H9 (cell line): ENCODE measurements at regions not wholly inside any gene's neighbourhood (a gene's known extent, or its start where the extent isn't known, plus 50 kb on each side); places are given as distances from the start of the nearest gene placed in this dataset.

Experiments
- DNase-seq: peaks from one replicate; pipeline ENCODE4 v3.0.0-alpha.2; 2017
- H2AFZ ChIP-seq: one replicate; pipeline ENCODE4 v1.6.1; 2013; ENCODE audit warnings: mild to moderate bottlenecking, low read length, control low read depth, moderate library complexity
- H2AK5ac ChIP-seq: 2 replicates; pipeline ENCODE4 v1.6.1; 2013; ENCODE audit warnings: low read length, control low read depth, mixed read lengths; ENCODE audit not compliant: insufficient read length
- H2BK120ac ChIP-seq: one replicate; pipeline ENCODE4 v1.6.1; 2013; ENCODE audit warnings: low read depth, mild to moderate bottlenecking, low read length, control low read depth, inconsistent platforms; ENCODE audit not compliant: poor library complexity, severe bottlenecking
- H2BK12ac ChIP-seq: 2 replicates; pipeline ENCODE4 v1.6.1; 2013; ENCODE audit warnings: low read length, control low read depth, mixed read lengths, low read depth; ENCODE audit not compliant: insufficient read length
- H2BK15ac ChIP-seq: 2 replicates; pipeline ENCODE4 v1.6.1; 2013; ENCODE audit warnings: low read depth, low read length, control low read depth
- H2BK20ac ChIP-seq: one replicate; pipeline ENCODE4 v1.6.1; 2013; ENCODE audit warnings: low read depth, mild to moderate bottlenecking, low read length, control low read depth, inconsistent platforms; ENCODE audit not compliant: poor library complexity, severe bottlenecking
- H2BK5ac ChIP-seq: 2 replicates; pipeline ENCODE4 v1.6.1; 2013; ENCODE audit warnings: low read length, control low read depth, mixed read lengths; ENCODE audit not compliant: insufficient read length
- H3K14ac ChIP-seq: 2 replicates; pipeline ENCODE4 v1.6.1; 2013; ENCODE audit warnings: low read length, control low read depth; ENCODE audit not compliant: insufficient read depth
- H3K18ac ChIP-seq: 2 replicates; pipeline ENCODE4 v1.6.1; 2013; ENCODE audit warnings: low read depth, mild to moderate bottlenecking, mixed read lengths, low read length, control low read depth; ENCODE audit not compliant: insufficient read length
- H3K23ac ChIP-seq: 2 replicates; pipeline ENCODE4 v1.6.1; 2013; ENCODE audit warnings: low read length, control low read depth, mixed read lengths, low read depth; ENCODE audit not compliant: insufficient read length
- H3K23me2 ChIP-seq: 2 replicates; pipeline ENCODE4 v1.6.1; 2013; ENCODE audit warnings: low read depth, mild to moderate bottlenecking, mixed read lengths, low read length, control low read depth; ENCODE audit not compliant: insufficient read length, poor library complexity, severe bottlenecking
- H3K27ac ChIP-seq: 2 replicates; pipeline ENCODE4 v1.5.1; 2013; ENCODE audit warnings: low read length, control low read depth, mixed read lengths, low read depth; ENCODE audit not compliant: insufficient read length
- H3K27me3 ChIP-seq: 2 replicates; pipeline ENCODE4 v1.6.1; 2013; ENCODE audit warnings: low read length, control low read depth, inconsistent platforms; ENCODE audit not compliant: insufficient read depth
- H3K4ac ChIP-seq: 2 replicates; pipeline ENCODE4 v1.6.1; 2013; ENCODE audit warnings: low read depth, mild to moderate bottlenecking, control low read depth, inconsistent platforms, low read length, moderate library complexity
- H3K4me1 ChIP-seq: 2 replicates; pipeline ENCODE4 v1.6.1; 2013; ENCODE audit warnings: low read length, control low read depth, inconsistent platforms; ENCODE audit not compliant: insufficient read depth
- H3K4me2 ChIP-seq: 2 replicates; pipeline ENCODE4 v1.6.1; 2013; ENCODE audit warnings: low read length, control low read depth, mixed read lengths; ENCODE audit not compliant: insufficient read length, insufficient read depth
- H3K56ac ChIP-seq: 2 replicates; pipeline ENCODE4 v1.6.1; 2013; ENCODE audit warnings: low read depth, mild to moderate bottlenecking, mixed read lengths, low read length, control low read depth; ENCODE audit not compliant: insufficient read length
- H3K79me1 ChIP-seq: 2 replicates; pipeline ENCODE4 v1.6.1; 2013; ENCODE audit warnings: low read depth, mild to moderate bottlenecking, moderate library complexity, low read length, control low read depth, inconsistent platforms; ENCODE audit not compliant: insufficient read depth, poor library complexity, severe bottlenecking
- H3K79me2 ChIP-seq: 2 replicates; pipeline ENCODE4 v1.6.1; 2013; ENCODE audit warnings: low read length, control low read depth, inconsistent platforms; ENCODE audit not compliant: insufficient read depth
- H3K9ac ChIP-seq: 2 replicates; pipeline ENCODE4 v1.6.1; 2013; ENCODE audit warnings: low read length, control low read depth, mixed read lengths; ENCODE audit not compliant: insufficient read length; ENCODE audit errors: extremely low read depth
- H3K9me3 ChIP-seq: one replicate; pipeline ENCODE4 v1.6.1; 2013; ENCODE audit warnings: low read depth, low read length, inconsistent platforms; ENCODE audit not compliant: control insufficient read depth
- H3T11ph ChIP-seq: one replicate; pipeline ENCODE4 v1.6.1; 2013; ENCODE audit warnings: mild to moderate bottlenecking, low read length, control low read depth, inconsistent platforms
- H4K20me1 ChIP-seq: one replicate; pipeline ENCODE4 v1.6.1; 2013; ENCODE audit not compliant: control insufficient read depth, insufficient read length, insufficient read depth
- H4K5ac ChIP-seq: 2 replicates; pipeline ENCODE4 v1.6.1; 2013; ENCODE audit warnings: low read depth, mild to moderate bottlenecking, mixed read lengths, low read length, control low read depth; ENCODE audit not compliant: insufficient read length
- H4K8ac ChIP-seq: replicated peaks from 2 replicates; pipeline ENCODE4 v1.6.1; 2013; ENCODE audit warnings: low read length, control low read depth, mixed read lengths, low read depth; ENCODE audit not compliant: insufficient read length
- H4K91ac ChIP-seq: 2 replicates; pipeline ENCODE4 v1.6.1; 2013; ENCODE audit warnings: low read depth, mild to moderate bottlenecking, moderate library complexity, mixed read lengths, low read length, control low read depth; ENCODE audit not compliant: insufficient read length
- H3K27ac Mint-ChIP-seq, 3 experiments: 2 replicates in 2 of 3; 3 replicates in 1 of 3; pipeline ENCODE4 v1.8.0; 2020 to 2021; ENCODE audit warnings: mixed read lengths in 3 of 3, mild to moderate bottlenecking in 1 of 3, moderate library complexity in 1 of 3
- H3K27me3 Mint-ChIP-seq: 2 replicates; pipeline ENCODE4 v1.8.0; 2021; ENCODE audit warnings: low read depth, mild to moderate bottlenecking, moderate library complexity, mixed read lengths
- H3K36me3 Mint-ChIP-seq, 3 experiments: 2 replicates in 2 of 3; 3 replicates in 1 of 3; pipeline ENCODE4 v1.8.0; 2020 to 2021; ENCODE audit warnings: low read depth in 3 of 3, mixed read lengths in 3 of 3; ENCODE audit not compliant: insufficient read depth in 1 of 3
- H3K4me1 Mint-ChIP-seq, 2 experiments: 2 replicates each; pipeline ENCODE4 v1.8.0; 2020; ENCODE audit warnings: mixed read lengths in 2 of 2
- H3K4me3 Mint-ChIP-seq, 2 experiments: 2 replicates in 1 of 2; 3 replicates in 1 of 2; pipeline ENCODE4 v1.8.0; 2020 to 2021; ENCODE audit warnings: mild to moderate bottlenecking in 2 of 2, mixed read lengths in 2 of 2, moderate library complexity in 1 of 2
- H3K9me3 Mint-ChIP-seq, 2 experiments: 2 replicates in 1 of 2; 3 replicates in 1 of 2; pipeline ENCODE4 v1.8.0; 2020; ENCODE audit warnings: mild to moderate bottlenecking in 2 of 2, mixed read lengths in 2 of 2, moderate library complexity in 1 of 2
- WGBS: extraction: QIAGEN DNeasy Blood & Tissue Kit; methylation state at CpG from one replicate; pipeline ENCODE4 v1.1.7; 2013; ENCODE audit warnings: missing lambda C conversion rate, low lambda C conversion rate, mixed read lengths; ENCODE audit not compliant: insufficient read length; ENCODE audit errors: extremely low coverage; 5-methylcytosine and 5-hydroxymethylcytosine counted together
- TF ChIP-seq, protein P1 (sequence below): fragments of 200-600 bp; sonication (generic); conservative IDR thresholded peaks from 3 replicates; pipeline ENCODE4 v1.8.0; 2021; ENCODE audit warnings: antibody characterized with exemption, mild to moderate bottlenecking

DNA sequence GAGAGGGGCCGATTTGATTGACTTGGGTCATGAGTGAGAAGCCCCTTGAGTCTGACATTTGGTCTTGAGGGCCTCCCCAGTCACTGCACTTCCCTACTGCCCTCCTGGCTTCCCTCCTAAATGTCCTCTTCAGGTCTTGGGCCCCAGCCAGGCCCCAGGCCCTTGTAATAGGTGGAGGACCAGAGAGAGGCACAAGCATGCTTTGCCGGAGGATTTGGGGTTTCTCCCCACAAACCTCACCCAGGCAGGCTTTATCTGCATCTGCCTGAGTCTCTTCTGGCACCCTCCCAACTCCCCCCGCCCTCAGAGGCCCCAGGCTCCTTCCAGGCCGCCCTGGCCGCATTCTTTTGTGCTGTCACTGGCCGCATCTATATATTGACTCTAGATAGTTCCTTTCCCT is 270.7 kb downstream of the HAUS1 start:
- Mint-ChIP-seq H3K4me1 (peaks cover 4 to 16% of the 10 kb centered on the region in 2 experiments; a peak in 3 of 4 replicates), H3K4me3 (no peak overlapping the region), H3K27ac (no peak overlapping the region; a peak in 1 of 7 replicates), H3K27me3 (peaks cover 1% of the 10 kb centered on the region; the same call in 1 of the 2 replicates), H3K9me3 (no peaks in the 10 kb centered on the region), H3K36me3 (no peaks in the 10 kb centered on the region; a peak in 1 of 7 replicates)
- H3K23ac ChIP-seq, result no peak overlapping the region
- no peaks in the 10 kb centered on the region for H4K20me1 ChIP-seq
- H2BK20ac ChIP-seq, result no peak overlapping the region
- no CpG with 5 or more reads among the region's 6 CpGs for WGBS
- no peak overlapping the region for H3K56ac ChIP-seq
- no peak overlapping the region; the same call in 1 of the 2 replicates for H3K14ac ChIP-seq
- H3K9me3 ChIP-seq, result no peaks in the 10 kb centered on the region
- no peak overlapping the region for H4K8ac ChIP-seq
- TF ChIP-seq, protein P1, sequence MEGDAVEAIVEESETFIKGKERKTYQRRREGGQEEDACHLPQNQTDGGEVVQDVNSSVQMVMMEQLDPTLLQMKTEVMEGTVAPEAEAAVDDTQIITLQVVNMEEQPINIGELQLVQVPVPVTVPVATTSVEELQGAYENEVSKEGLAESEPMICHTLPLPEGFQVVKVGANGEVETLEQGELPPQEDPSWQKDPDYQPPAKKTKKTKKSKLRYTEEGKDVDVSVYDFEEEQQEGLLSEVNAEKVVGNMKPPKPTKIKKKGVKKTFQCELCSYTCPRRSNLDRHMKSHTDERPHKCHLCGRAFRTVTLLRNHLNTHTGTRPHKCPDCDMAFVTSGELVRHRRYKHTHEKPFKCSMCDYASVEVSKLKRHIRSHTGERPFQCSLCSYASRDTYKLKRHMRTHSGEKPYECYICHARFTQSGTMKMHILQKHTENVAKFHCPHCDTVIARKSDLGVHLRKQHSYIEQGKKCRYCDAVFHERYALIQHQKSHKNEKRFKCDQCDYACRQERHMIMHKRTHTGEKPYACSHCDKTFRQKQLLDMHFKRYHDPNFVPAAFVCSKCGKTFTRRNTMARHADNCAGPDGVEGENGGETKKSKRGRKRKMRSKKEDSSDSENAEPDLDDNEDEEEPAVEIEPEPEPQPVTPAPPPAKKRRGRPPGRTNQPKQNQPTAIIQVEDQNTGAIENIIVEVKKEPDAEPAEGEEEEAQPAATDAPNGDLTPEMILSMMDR, result no peak
- no peak overlapping the region for H4K5ac ChIP-seq
- H3K18ac ChIP-seq, result no peak overlapping the region
- no peak overlapping the region for H3K9ac ChIP-seq
- no peak overlapping the region for H3T11ph ChIP-seq
- H2BK5ac ChIP-seq, result no peak overlapping the region
- no peaks in the 10 kb centered on the region for H3K4me1 ChIP-seq
- H2AK5ac ChIP-seq, result no peak overlapping the region
- H3K23me2 ChIP-seq, result no peaks in the 10 kb centered on the region
- H4K91ac ChIP-seq, result no peak overlapping the region
- no peak overlapping the region for H3K27ac ChIP-seq
- no peak for DNase-seq
- no peaks in the 10 kb centered on the region for H3K79me1 ChIP-seq
- H2BK120ac ChIP-seq, result no peak overlapping the region
- no peak overlapping the region for H2AFZ ChIP-seq
- H3K27me3 ChIP-seq, result no peaks in the 10 kb centered on the region
- H3K4ac ChIP-seq, result no peak overlapping the region
- H2BK15ac ChIP-seq, result no peak overlapping the region
- H2BK12ac ChIP-seq, result no peak overlapping the region
- H3K79me2 ChIP-seq, result no peaks in the 10 kb centered on the region
- no peak overlapping the region for H3K4me2 ChIP-seq
